BJ (cell line): ENCODE measurements at regions not wholly inside any gene's neighbourhood (a gene's known extent, or its start where the extent isn't known, plus 50 kb on each side); places are given as distances from the start of the nearest gene placed in this dataset.

ENCODE experiments used
- CTCF ChIA-PET: fragments of 350-600 bp; formaldehyde crosslinking; extraction: SDS; loops from one replicate; lab custom pipeline; 2021; ENCODE audit warnings: antibody characterized with exemption, inconsistent platforms; lab: Yijun Ruan, JAX
- POLR2A ChIA-PET: fragments of 300-600 bp; sonication (Branson Sonifier 250); formaldehyde crosslinking; extraction: SDS; loops from one replicate; lab custom pipeline; 2021; ENCODE audit warnings: antibody characterized with exemption; lab: Charles Lee
- DNase-seq: peaks from one replicate; pipeline ENCODE4 v3.0.0-alpha.2; 2011; ENCODE audit warnings: low read depth
- H3K27me3 ChIP-seq: 2 replicates; pipeline ENCODE4 v1.6.0; 2011; ENCODE audit warnings: low read length; ENCODE audit not compliant: control insufficient read depth, insufficient read depth
- H3K36me3 ChIP-seq: 2 replicates; pipeline ENCODE4 v1.5.1; 2011; ENCODE audit warnings: low read length; ENCODE audit not compliant: control insufficient read depth, insufficient read depth
- H3K4me3 ChIP-seq: 2 replicates; pipeline ENCODE4 v1.5.1; 2011; ENCODE audit warnings: low read depth, mild to moderate bottlenecking, control low read depth, low read length
- TF ChIP-seq, protein P1 (sequence below): IDR thresholded peaks from 2 replicates; pipeline ENCODE4 v1.5.1; 2011; ENCODE audit warnings: low read depth, mild to moderate bottlenecking, control low read depth, inconsistent platforms, low read length, moderate library complexity; ENCODE audit not compliant: insufficient read depth

DNA sequence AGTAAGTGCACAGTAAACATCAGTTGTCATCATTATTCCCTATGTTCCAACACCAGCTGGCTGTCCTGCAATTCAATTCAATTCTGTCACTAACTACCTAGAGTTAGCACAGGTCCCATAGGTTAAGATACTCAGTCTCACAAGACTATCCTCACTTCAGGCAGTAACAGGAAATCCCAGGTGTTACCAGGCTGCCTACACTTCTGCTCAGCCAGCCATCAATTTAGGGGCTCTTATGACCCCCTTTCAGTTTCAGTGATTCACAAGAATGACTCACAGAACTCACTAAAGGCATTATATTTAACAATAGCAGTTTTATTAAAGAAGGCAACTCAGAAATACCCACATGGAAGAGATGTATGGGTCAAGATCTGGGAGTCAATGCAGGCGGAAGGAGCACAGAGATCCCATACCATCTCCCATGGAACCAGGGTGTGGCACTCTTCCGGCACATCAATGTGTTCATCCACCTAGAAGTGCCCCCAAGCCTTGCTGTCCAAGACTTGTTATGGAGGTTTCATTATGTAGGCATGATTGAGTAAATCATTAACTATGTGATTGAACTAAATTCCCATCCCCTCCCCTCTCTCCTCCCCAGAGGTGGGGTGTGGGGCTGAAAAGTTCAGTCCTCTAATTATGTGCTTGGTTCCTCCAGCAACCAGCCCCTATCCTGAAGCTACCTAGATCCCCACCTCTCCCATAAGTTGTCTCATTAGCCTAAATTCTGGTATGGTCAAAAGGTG is 120.8 kb upstream of the WSCD2 start:
- ChIA-PET CTCF (no interaction called here), POLR2A (no interaction called here)
- H3K4me3 ChIP-seq = no peak overlapping the region
- TF ChIP-seq, protein P1, sequence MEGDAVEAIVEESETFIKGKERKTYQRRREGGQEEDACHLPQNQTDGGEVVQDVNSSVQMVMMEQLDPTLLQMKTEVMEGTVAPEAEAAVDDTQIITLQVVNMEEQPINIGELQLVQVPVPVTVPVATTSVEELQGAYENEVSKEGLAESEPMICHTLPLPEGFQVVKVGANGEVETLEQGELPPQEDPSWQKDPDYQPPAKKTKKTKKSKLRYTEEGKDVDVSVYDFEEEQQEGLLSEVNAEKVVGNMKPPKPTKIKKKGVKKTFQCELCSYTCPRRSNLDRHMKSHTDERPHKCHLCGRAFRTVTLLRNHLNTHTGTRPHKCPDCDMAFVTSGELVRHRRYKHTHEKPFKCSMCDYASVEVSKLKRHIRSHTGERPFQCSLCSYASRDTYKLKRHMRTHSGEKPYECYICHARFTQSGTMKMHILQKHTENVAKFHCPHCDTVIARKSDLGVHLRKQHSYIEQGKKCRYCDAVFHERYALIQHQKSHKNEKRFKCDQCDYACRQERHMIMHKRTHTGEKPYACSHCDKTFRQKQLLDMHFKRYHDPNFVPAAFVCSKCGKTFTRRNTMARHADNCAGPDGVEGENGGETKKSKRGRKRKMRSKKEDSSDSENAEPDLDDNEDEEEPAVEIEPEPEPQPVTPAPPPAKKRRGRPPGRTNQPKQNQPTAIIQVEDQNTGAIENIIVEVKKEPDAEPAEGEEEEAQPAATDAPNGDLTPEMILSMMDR = no peak
- no peaks in the 10 kb centered on the region for H3K36me3 ChIP-seq
- DNase-seq = no peak
- H3K27me3 ChIP-seq = no peaks in the 10 kb centered on the region

DNA sequence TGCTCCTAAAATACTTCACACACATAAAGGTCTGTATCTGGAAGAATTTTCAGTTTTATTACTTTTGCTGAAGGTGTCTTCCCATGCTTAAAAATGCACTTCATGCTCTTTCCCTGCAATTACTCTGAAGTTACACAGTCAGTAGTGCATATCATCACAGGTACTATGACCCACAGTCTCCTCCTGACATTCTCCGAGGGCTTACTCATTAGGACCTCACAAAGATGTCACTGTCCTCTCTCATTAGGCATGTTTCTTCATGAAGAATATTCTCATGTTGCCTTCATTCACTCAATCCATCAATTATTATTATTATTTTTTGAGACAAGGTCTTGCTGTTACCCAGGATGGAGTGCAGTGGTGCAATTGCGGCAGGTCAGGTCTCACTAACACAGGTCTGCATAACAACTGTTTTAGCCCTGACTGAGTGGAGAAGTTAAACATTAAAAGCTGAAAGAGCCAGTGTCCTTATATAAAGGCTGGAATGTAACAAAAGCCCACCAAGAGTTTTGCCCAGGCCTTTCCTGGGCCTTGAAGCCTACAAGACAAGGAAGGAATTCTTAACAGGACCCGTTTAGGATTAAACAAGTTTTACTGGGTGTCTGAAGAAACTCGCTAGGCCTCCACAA is 119.5 kb upstream of the WSCD2 start:
- DNase-seq = no peak
- Histone ChIP-seq H3K36me3 (no peaks in the 10 kb centered on the region), H3K4me3 (no peak overlapping the region), H3K27me3 (no peaks in the 10 kb centered on the region)
- CTCF ChIA-PET = no interaction called here
- POLR2A ChIA-PET = no interaction called here
- TF ChIP-seq, protein P1 = no peak

- Histone ChIP-seq H3K4me3 (no peak overlapping the region), H3K36me3 (no peaks in the 10 kb centered on the region), H3K27me3 (no peaks in the 10 kb centered on the region)
- ChIA-PET POLR2A (no interaction called here), CTCF (no interaction called here)
- TF ChIP-seq, protein P1 = no peak
- DNase-seq = no peak
These were observed 113.0 kb upstream of the WSCD2 start for GRCh38 chr12:108016022-108016564.

GRCh38 chr12:108017472-108018057 is 111.5 kb upstream of the WSCD2 start:
- ChIA-PET CTCF (no interaction called here), POLR2A (no interaction called here)
- H3K36me3 ChIP-seq = no peaks in the 10 kb centered on the region
- TF ChIP-seq, protein P1 = no peak
- no peak overlapping the region for H3K4me3 ChIP-seq
- DNase-seq = no peak
- no peaks in the 10 kb centered on the region for H3K27me3 ChIP-seq

DNA sequence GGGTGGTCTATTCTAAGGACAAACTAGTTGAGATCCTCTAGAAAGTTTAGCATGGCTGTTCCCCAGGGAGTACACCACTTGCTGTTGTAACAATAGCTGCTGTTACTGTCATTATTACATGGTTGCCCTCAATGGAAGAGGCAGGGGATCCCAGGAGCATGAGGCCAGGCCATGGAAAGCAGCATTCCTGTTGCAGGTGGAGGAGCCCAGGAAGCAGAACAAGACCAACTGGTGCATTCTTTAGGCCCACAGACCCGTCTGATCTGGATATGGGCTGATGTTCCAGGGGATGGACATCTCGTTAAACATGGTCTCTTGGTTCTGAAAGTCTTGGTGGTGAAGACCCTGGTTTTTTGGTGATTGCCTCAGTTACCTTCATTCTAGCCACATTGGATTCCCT is 109.2 kb upstream of the WSCD2 start:
- ChIA-PET POLR2A (no interaction called here), CTCF (no interaction called here)
- DNase-seq = no peak
- Histone ChIP-seq H3K36me3 (no peaks in the 10 kb centered on the region), H3K27me3 (no peaks in the 10 kb centered on the region), H3K4me3 (no peak overlapping the region)
- TF ChIP-seq, protein P1 = no peak
